GM13976 (cell line): ENCODE measurements at regions not wholly inside any gene's neighbourhood (a gene's known extent, or its start where the extent isn't known, plus 50 kb on each side); places are given as distances from the start of the nearest gene placed in this dataset.

Experiments
- DNase-seq: peaks from one replicate; pipeline ENCODE4 v3.0.0; 2012; ENCODE audit warnings: low spot score
- in situ Hi-C: fragments of 300-500 bp; cut with MboI; formaldehyde crosslinking; loops from one replicate; pipeline ENCODE4 v1.12.0; 2022; ENCODE audit warnings: low sequenced_read_pairs, mixed read lengths, inconsistent platforms; ENCODE audit not compliant: unreplicated experiment
- TF ChIP-seq, protein P1 (sequence below): IDR thresholded peaks from 2 replicates; pipeline ENCODE4 v1.5.1; 2012; ENCODE audit warnings: borderline replicate concordance, mild to moderate bottlenecking; ENCODE audit not compliant: insufficient read depth; ENCODE audit errors: extremely low read depth, missing control alignments, control extremely low read depth

DNA sequence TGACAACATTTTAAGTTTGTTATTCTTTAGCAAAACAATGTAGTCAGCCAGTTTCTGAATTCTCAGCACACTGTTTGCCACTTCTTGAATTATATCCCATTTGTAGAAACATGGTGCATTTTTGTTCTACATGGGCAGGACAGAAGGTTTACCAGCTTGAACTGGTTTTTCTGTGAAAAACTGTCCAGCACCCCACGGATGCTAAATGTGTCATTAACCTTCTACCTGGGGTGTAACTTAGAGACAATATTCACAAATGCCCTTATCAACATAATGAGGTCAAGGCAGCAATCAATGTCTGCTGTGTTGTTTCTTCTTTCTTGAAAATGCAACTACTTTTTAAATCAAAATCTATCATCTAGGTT, 702.6 kb downstream of the CENPC start:
- no peak for DNase-seq
- TF ChIP-seq, protein P1, sequence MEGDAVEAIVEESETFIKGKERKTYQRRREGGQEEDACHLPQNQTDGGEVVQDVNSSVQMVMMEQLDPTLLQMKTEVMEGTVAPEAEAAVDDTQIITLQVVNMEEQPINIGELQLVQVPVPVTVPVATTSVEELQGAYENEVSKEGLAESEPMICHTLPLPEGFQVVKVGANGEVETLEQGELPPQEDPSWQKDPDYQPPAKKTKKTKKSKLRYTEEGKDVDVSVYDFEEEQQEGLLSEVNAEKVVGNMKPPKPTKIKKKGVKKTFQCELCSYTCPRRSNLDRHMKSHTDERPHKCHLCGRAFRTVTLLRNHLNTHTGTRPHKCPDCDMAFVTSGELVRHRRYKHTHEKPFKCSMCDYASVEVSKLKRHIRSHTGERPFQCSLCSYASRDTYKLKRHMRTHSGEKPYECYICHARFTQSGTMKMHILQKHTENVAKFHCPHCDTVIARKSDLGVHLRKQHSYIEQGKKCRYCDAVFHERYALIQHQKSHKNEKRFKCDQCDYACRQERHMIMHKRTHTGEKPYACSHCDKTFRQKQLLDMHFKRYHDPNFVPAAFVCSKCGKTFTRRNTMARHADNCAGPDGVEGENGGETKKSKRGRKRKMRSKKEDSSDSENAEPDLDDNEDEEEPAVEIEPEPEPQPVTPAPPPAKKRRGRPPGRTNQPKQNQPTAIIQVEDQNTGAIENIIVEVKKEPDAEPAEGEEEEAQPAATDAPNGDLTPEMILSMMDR = no peak
- in situ Hi-C loops = no loop called here

DNA sequence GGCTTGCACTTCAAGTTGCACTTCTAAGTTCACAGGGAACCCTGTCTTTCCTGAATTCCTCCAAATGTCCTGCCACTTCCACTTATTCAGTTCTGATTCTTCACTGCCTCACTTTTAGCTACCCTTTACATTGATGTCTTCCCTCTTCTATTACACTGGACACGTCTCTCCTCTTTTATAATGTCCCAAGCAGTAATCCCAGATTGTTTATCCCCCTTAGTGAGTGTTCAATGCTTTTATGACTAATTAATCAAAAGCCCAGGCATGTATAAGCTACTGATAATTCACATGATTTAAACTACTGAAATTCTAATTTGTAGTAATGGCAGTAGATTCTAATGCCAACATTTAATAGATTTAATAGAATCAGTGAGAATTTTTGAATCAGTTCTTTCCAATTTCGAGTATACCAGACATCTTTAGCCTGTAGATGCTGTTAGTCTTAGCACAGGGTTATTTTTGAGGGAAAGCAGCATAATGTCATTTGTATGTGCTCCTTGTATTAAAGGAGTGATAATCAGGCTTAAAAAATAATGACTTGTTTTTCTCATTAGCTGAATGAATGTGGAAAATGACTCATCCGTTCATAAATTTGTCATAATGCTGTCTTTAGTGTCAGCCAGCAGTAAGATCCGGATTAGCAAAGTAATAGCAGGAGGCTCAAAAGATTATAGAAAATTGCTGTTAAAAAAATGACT, 703.1 kb downstream of the CENPC start:
- in situ Hi-C loops = no loop called here
- no peak for DNase-seq
- TF ChIP-seq, protein P1 = no peak

DNA sequence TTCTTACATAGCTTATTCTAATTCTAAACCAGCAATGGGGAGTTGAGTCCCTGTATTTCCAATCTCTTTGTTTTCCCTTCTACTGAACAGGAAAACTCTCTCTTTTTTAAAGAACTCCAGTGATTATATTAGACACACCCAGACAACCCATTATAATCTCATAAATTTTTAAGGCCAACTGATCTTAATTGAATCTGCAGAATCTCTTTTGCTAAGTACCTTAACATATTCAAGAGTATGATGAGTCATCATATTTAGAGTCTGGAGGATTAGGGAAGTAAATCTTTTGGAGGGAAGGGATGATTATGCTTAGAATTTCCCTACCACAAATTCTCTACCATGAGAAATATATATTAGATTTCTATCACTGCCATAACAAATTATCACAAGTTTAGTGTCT, 705.1 kb downstream of the CENPC start:
- TF ChIP-seq, protein P1 = no peak
- DNase-seq = no peak
- in situ Hi-C loops = no loop called here

DNA sequence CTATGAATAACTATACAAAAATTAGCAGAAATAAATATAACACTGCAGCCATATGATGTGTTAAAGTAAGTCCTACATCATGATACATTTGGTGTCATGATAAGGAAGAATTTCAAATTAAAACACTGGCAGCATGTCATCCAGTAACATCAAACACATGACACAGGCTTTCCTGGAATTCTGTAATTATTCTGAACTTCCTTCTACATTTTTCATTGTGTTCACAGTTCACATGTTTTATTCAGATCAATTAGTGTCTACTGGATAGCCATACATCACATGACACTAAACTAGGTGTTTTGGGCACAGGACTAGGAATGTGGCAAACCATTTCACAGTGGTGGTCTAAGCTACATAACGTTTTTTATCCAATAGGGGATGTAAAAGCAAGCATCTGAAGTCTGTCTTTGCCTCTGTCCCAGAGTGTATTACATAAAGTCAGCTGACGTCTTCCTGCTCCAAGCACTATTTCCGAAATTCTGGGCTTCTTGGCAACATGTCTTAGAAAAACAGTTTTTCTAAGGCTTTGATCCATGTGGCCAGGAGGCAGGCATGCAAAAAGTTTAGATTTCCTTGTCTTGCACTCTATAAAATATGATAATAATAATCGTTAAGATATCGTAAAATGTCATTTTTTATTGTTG, 707.9 kb downstream of the CENPC start:
- TF ChIP-seq, protein P1 = no peak
- DNase-seq = no peak
- in situ Hi-C loops = no loop called here

DNA sequence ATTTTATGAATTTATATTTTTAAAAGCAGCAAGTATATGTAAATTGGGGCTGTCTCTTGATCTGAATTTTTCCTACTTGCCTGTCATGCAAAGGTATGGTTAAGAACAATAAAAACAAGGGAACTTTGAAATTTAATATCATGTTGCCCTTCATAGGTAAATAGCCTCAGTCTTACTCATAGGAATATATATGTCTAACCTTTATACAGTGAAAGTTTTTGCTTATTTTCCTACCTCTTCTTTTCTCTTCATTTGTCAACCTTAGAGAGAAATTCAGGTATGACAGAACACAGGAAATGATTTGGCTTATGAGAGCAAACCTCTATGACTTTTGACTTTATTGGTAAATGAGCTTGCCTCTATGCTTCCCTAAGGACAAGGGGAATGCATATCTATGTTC, 716.0 kb downstream of the CENPC start:
- in situ Hi-C loops = no loop called here
- no peak for DNase-seq
- TF ChIP-seq, protein P1 = no peak

DNA sequence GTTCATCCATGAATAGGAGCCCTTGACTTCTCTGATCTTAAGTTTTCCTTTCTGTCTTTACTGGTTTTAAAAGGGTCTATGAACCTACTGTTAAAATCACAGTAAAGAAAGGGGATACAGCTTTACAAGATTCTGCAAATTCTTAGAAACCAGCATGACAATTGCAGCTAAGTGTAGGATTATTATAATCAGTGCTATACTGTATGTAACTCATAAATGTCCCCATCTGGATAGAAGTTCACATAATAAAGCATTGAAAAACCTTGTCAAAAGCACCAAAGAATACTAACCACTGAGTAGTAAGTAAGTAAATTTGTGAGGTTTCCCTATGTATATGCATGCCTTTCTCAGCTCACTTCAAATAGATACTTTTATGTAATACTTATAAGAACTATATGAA, 724.6 kb downstream of the CENPC start:
- DNase-seq = no peak
- in situ Hi-C loops = no loop called here
- TF ChIP-seq, protein P1 = no peak
